Panc1 (cell line): ENCODE measurements at regions not wholly inside any gene's neighbourhood (a gene's known extent, or its start where the extent isn't known, plus 50 kb on each side); places are given as distances from the start of the nearest gene placed in this dataset.

Experiments used
- CTCF ChIP-seq: fragments of 450-650 bp; IDR thresholded peaks from 2 replicates; pipeline ENCODE4 v1.5.1; 2017; ENCODE audit warnings: mild to moderate bottlenecking
- POLR2AphosphoS5 ChIP-seq: IDR thresholded peaks from 2 replicates; pipeline ENCODE4 v1.6.1; 2012; ENCODE audit warnings: mild to moderate bottlenecking, low read depth, low read length, moderate library complexity
- SIN3A ChIP-seq: IDR thresholded peaks from 2 replicates; pipeline ENCODE4 v1.6.1; 2012; ENCODE audit warnings: low read depth, mild to moderate bottlenecking, low read length, moderate library complexity, borderline replicate concordance; ENCODE audit not compliant: insufficient read depth
- TCF7L2 ChIP-seq: IDR thresholded peaks from 2 replicates; pipeline ENCODE4 v1.6.1; 2011; ENCODE audit warnings: mild to moderate bottlenecking, low read depth, low read length, inconsistent platforms
- TF ChIP-seq, protein P1 (sequence below), 2 experiments: IDR thresholded peaks; 2 replicates each; pipeline ENCODE4 v1.6.1; 2011 to 2012; ENCODE audit warnings: low read depth in 2 of 2, control low read depth in 1 of 2, low read length in 1 of 2, mild to moderate bottlenecking in 1 of 2, moderate library complexity in 1 of 2; ENCODE audit not compliant: insufficient read depth in 1 of 2

GRCh38 chr6:143585716-143586115 is 74.2 kb upstream of the FUCA2 start:
- TF ChIP-seq CTCF (no peak), POLR2AphosphoS5 (no peak), TCF7L2 (no peak), SIN3A (no peak)
- TF ChIP-seq, protein P1, sequence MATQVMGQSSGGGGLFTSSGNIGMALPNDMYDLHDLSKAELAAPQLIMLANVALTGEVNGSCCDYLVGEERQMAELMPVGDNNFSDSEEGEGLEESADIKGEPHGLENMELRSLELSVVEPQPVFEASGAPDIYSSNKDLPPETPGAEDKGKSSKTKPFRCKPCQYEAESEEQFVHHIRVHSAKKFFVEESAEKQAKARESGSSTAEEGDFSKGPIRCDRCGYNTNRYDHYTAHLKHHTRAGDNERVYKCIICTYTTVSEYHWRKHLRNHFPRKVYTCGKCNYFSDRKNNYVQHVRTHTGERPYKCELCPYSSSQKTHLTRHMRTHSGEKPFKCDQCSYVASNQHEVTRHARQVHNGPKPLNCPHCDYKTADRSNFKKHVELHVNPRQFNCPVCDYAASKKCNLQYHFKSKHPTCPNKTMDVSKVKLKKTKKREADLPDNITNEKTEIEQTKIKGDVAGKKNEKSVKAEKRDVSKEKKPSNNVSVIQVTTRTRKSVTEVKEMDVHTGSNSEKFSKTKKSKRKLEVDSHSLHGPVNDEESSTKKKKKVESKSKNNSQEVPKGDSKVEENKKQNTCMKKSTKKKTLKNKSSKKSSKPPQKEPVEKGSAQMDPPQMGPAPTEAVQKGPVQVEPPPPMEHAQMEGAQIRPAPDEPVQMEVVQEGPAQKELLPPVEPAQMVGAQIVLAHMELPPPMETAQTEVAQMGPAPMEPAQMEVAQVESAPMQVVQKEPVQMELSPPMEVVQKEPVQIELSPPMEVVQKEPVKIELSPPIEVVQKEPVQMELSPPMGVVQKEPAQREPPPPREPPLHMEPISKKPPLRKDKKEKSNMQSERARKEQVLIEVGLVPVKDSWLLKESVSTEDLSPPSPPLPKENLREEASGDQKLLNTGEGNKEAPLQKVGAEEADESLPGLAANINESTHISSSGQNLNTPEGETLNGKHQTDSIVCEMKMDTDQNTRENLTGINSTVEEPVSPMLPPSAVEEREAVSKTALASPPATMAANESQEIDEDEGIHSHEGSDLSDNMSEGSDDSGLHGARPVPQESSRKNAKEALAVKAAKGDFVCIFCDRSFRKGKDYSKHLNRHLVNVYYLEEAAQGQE (IDR thresholded peaks at IDR 0.05; ENCODE audit: insufficient read depth in 1 of 2, low read depth in 2 of 2, low read length in 1 of 2), result no peak
